Activated CD4-positive, alpha-beta T cell treated with anti-CD3 and anti-CD28 coated beads for 48 hours (primary cell): ENCODE measurements at regions not wholly inside any gene's neighbourhood (a gene's known extent, or its start where the extent isn't known, plus 50 kb on each side); places are given as distances from the start of the nearest gene placed in this dataset.
"Not testable (repeated sequence)": the region's sequence is repeated elsewhere in the genome, so short reads cannot be mapped to it uniquely, and the experiment has no call there.

Source experiments
- DNase-seq: peaks from one replicate; pipeline ENCODE4 v3.0.0-alpha.2; 2020

- no peak for DNase-seq
Observed at GRCh38 chr7:48992816-48993215, 68.5 kb downstream of the CDC14C start.

- peak; percentile 20 for DNase-seq
Observed at GRCh38 chr7:49001610-49002033, 77.3 kb downstream of the CDC14C start.

- no peak for DNase-seq
Observed at GRCh38 chr7:49010717-49011116, 86.4 kb downstream of the CDC14C start.

- DNase-seq = no peak
Observed at GRCh38 chr7:49014870-49015269, 90.5 kb downstream of the CDC14C start.

GRCh38 chr7:49020145-49020544, 95.8 kb downstream of the CDC14C start:
- DNase-seq = no peak

- no peak for DNase-seq
Observed at GRCh38 chr7:49022448-49022847, 98.1 kb downstream of the CDC14C start.

- no peak for DNase-seq
Observed at GRCh38 chr7:49023345-49024328, 99.3 kb downstream of the CDC14C start.

GRCh38 chr7:49030221-49030620, 105.9 kb downstream of the CDC14C start:
- no peak for DNase-seq

GRCh38 chr7:49033140-49033539, 108.8 kb downstream of the CDC14C start:
- not testable (repeated sequence) for DNase-seq

GRCh38 chr7:49037346-49038210, 113.2 kb downstream of the CDC14C start:
- no peak for DNase-seq

- no peak for DNase-seq
Observed at GRCh38 chr7:49038821-49039358, 114.5 kb downstream of the CDC14C start.

- DNase-seq = no peak
Observed at GRCh38 chr7:49060743-49061142, 136.4 kb downstream of the CDC14C start.

- no peak for DNase-seq
Observed at GRCh38 chr7:49074538-49074937, 150.2 kb downstream of the CDC14C start.

- DNase-seq = no peak
Observed at GRCh38 chr7:49080896-49081475, 156.6 kb downstream of the CDC14C start.

GRCh38 chr7:49088017-49088416, 163.7 kb downstream of the CDC14C start:
- no peak for DNase-seq

GRCh38 chr7:49089717-49090116, 165.4 kb downstream of the CDC14C start:
- DNase-seq = no peak

GRCh38 chr7:49091089-49091488, 166.7 kb downstream of the CDC14C start:
- no peak for DNase-seq

- no peak for DNase-seq
Observed at GRCh38 chr7:49091519-49091918, 167.2 kb downstream of the CDC14C start.

GRCh38 chr7:49093218-49093617, 168.9 kb downstream of the CDC14C start:
- no peak for DNase-seq

GRCh38 chr7:49094866-49095265, 170.5 kb downstream of the CDC14C start:
- no peak for DNase-seq

GRCh38 chr7:49099587-49100326, 175.4 kb downstream of the CDC14C start:
- DNase-seq = no peak
